DND-41 (cell line): ENCODE measurements at regions not wholly inside any gene's neighbourhood (a gene's known extent, or its start where the extent isn't known, plus 50 kb on each side); places are given as distances from the start of the nearest gene placed in this dataset.

ENCODE experiments used
- ATAC-seq: fragments of 200-7000 bp; cut with Tn5 transposase; 3 replicates; pipeline ENCODE4 v1.9.1; 2021; ENCODE audit warnings: low read depth; ENCODE audit not compliant: insufficient read depth
- DNase-seq: peaks from one replicate; pipeline ENCODE4 v3.0.0-alpha.2; 2020
- H2AFZ ChIP-seq: 2 replicates; pipeline ENCODE4 v1.6.0; 2012; ENCODE audit warnings: low read depth, low read length
- H3K27ac ChIP-seq: 2 replicates; pipeline ENCODE4 v1.5.1; 2012; ENCODE audit warnings: low read length, inconsistent platforms
- H3K27me3 ChIP-seq: fragments of 200-600 bp; sonication (generic); 2 replicates; pipeline ENCODE4 v1.6.0; 2012; ENCODE audit warnings: low read length, mild to moderate bottlenecking, inconsistent platforms; ENCODE audit not compliant: insufficient read depth, poor library complexity
- H3K36me3 ChIP-seq: 2 replicates; pipeline ENCODE4 v1.5.1; 2012; ENCODE audit warnings: low read length, inconsistent platforms; ENCODE audit not compliant: insufficient read depth
- H3K4me1 ChIP-seq: 2 replicates; pipeline ENCODE4 v1.5.1; 2012; ENCODE audit warnings: mild to moderate bottlenecking, low read length; ENCODE audit not compliant: insufficient read depth
- H3K4me2 ChIP-seq: 2 replicates; pipeline ENCODE4 v1.6.0; 2012; ENCODE audit warnings: mild to moderate bottlenecking, moderate library complexity, low read length, inconsistent platforms; ENCODE audit not compliant: insufficient read depth
- H3K4me3 ChIP-seq, 2 experiments: fragments of 200-600 bp in 1 of 2; shearing (Covaris generic) in 1 of 2; 2 replicates each; pipeline ENCODE4 v1.5.1; 2012 to 2016; ENCODE audit warnings: inconsistent platforms in 2 of 2, low read length in 2 of 2, mild to moderate bottlenecking in 2 of 2, low read depth in 1 of 2, moderate library complexity in 1 of 2
- H3K79me2 ChIP-seq: 2 replicates; pipeline ENCODE4 v1.6.0; 2012; ENCODE audit warnings: low read length, inconsistent platforms; ENCODE audit not compliant: insufficient read depth
- H3K9ac ChIP-seq: 2 replicates; pipeline ENCODE4 v1.6.0; 2012; ENCODE audit warnings: low read depth, mild to moderate bottlenecking, inconsistent platforms, low read length, moderate library complexity
- H3K9me3 ChIP-seq: 2 replicates; pipeline ENCODE4 v1.5.1; 2012; ENCODE audit warnings: low read length, moderate library complexity, mild to moderate bottlenecking, inconsistent platforms; ENCODE audit not compliant: insufficient read depth, severe bottlenecking
- H4K20me1 ChIP-seq: 2 replicates; pipeline ENCODE4 v1.6.0; 2012; ENCODE audit warnings: low read length; ENCODE audit not compliant: insufficient read depth
- CTCF ChIP-seq: IDR thresholded peaks from 2 replicates; pipeline ENCODE4 v1.5.1; 2012; ENCODE audit warnings: borderline replicate concordance, low read length, moderate library complexity, mild to moderate bottlenecking; ENCODE audit not compliant: poor library complexity, severe bottlenecking; ENCODE audit errors: extremely low read depth
- EZH2 ChIP-seq: IDR thresholded peaks from 3 replicates; pipeline ENCODE4 v1.6.1; 2012; ENCODE audit warnings: borderline replicate concordance, low read depth, mild to moderate bottlenecking, moderate library complexity, low read length, inconsistent platforms; ENCODE audit not compliant: severe bottlenecking

GRCh38 chr9:90085633-90086032 is 480.8 kb downstream of the GADD45G start:
- Histone ChIP-seq H3K9me3 (no peaks in the 10 kb centered on the region), H3K27ac (no peak overlapping the region), H3K9ac (no peak overlapping the region), H3K36me3 (no peaks in the 10 kb centered on the region), H3K4me1 (no peaks in the 10 kb centered on the region), H3K27me3 (peaks cover 3% of the 10 kb centered on the region), H4K20me1 (no peaks in the 10 kb centered on the region), H3K4me3 (no peak overlapping the region), H3K4me2 (no peak overlapping the region), H2AFZ (no peak overlapping the region), H3K79me2 (no peaks in the 10 kb centered on the region)
- ATAC-seq = no peak
- TF ChIP-seq EZH2 (no peak), CTCF (no peak)
- no peak for DNase-seq

- ATAC-seq = no peak
These were observed 481.3 kb downstream of the GADD45G start for GRCh38 chr9:90086101-90086511.

GRCh38 chr9:90088434-90088833 is 483.6 kb downstream of the GADD45G start:
- Histone ChIP-seq H3K4me3 (no peak overlapping the region), H3K27ac (no peak overlapping the region), H3K9ac (no peak overlapping the region), H3K27me3 (peaks cover 3% of the 10 kb centered on the region), H3K4me1 (peaks cover 12% of the 10 kb centered on the region), H2AFZ (no peak overlapping the region), H3K79me2 (no peaks in the 10 kb centered on the region), H3K4me2 (no peak overlapping the region), H3K36me3 (no peaks in the 10 kb centered on the region), H3K9me3 (no peaks in the 10 kb centered on the region), H4K20me1 (no peaks in the 10 kb centered on the region)
- TF ChIP-seq EZH2 (no peak), CTCF (no peak)
- ATAC-seq (no peak), DNase-seq (no peak)

More at GRCh38 chr9:90086101-90086511, 481.3 kb downstream of the GADD45G start:
- H2AFZ ChIP-seq = no peak overlapping the region
- no peak overlapping the region for H3K4me3 ChIP-seq
- H3K79me2 ChIP-seq = no peaks in the 10 kb centered on the region
- TF ChIP-seq CTCF (no peak), EZH2 (no peak)
- H3K27me3 ChIP-seq = peaks cover 3% of the 10 kb centered on the region
- no peak overlapping the region for H3K9ac ChIP-seq
- no peak overlapping the region for H3K4me2 ChIP-seq
- no peaks in the 10 kb centered on the region for H3K9me3 ChIP-seq
- no peaks in the 10 kb centered on the region for H3K4me1 ChIP-seq
- DNase-seq = no peak
- H3K36me3 ChIP-seq = no peaks in the 10 kb centered on the region
- no peaks in the 10 kb centered on the region for H4K20me1 ChIP-seq
- H3K27ac ChIP-seq = no peak overlapping the region

GRCh38 chr9:90088856-90089255 is 484.0 kb downstream of the GADD45G start:
- TF ChIP-seq EZH2 (no peak), CTCF (no peak)
- Histone ChIP-seq H3K36me3 (no peaks in the 10 kb centered on the region), H3K9ac (no peak overlapping the region), H3K4me3 (no peak overlapping the region), H4K20me1 (no peaks in the 10 kb centered on the region), H3K79me2 (no peaks in the 10 kb centered on the region), H3K27me3 (peaks cover 3% of the 10 kb centered on the region), H3K4me1 (peaks cover 12% of the 10 kb centered on the region), H2AFZ (no peak overlapping the region), H3K4me2 (no peak overlapping the region), H3K27ac (no peak overlapping the region), H3K9me3 (no peaks in the 10 kb centered on the region)
- DNase-seq = no peak
- ATAC-seq = no peak
